Left hindlimb (tissue), 1 donor: ENCODE measurements at regions not wholly inside any gene's neighbourhood (a gene's known extent, or its start where the extent isn't known, plus 50 kb on each side); places are given as distances from the start of the nearest gene placed in this dataset.
"Not testable (repeated sequence)": the region's sequence is repeated elsewhere in the genome, so short reads cannot be mapped to it uniquely, and the experiment has no call there.

ENCODE experiments used
- DNase-seq: peaks from one replicate; pipeline ENCODE4 v3.0.0-alpha.2; 2018

DNA sequence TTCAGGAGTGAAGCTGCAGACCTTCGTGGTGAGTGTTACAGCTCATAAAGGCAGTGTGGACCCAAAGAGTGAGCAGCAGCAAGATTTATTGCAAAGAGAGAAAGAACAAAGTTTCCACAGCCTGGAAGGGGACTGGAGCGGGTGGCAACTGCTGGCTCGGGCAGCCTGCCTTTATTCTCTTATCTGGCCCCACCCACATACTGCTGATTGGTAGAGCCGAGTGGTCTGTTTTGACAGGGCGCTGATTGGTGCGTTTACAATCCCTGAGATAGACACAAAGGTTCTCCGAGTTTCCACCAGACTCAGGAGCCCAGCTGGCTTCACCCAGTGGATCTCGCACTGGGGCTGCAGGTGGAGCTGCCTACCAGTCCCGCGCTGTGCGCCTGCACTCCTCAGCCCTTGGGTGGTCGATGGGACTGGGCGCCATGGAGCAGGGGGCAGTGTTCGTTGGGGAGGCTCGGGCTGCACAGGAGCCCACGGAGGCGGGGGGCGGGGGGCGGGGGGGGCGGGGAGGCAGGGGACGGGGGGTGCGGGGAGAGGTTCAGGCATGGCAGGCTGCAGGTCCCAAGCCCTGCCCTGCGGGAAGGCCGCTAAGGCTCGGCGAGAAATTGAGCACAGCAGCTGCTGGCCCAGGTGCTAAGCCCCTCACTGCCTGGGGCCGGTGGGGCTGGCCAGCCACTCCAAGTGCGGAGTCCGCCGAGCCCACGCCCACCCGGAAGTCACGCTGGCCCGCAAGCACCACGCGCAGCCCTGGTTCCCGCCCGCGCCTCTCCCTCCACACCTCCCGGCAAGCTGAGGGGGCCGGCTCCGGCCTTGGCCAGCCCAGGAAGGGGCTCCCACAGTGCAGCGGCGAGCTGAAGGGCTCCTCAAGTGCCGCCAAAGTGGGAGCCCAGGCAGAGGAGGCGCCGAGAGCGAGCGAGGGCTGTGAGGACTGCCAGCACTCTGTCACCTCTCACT lies 59.9 kb upstream of the EN2 start:
- not testable (repeated sequence) for DNase-seq

DNA sequence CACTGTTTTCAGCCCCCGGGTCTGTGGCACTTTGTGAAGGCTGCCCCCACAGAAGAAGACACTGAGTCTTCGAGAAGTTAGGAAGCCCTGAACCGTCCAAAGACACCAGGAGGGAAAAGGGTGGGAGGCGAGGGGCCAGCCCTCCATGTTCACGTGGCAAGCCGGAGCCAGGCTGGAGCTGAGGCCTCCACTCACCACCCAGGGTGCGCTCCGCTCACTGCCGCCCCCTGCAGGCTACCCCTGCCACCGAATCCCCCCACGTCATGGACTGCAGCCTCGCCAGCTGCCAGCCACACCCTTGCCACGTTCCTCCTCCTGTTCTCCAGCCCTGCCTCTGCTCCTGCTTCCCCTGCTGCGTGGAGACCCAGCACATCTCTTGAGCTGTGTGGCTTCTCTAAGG lies 59.0 kb upstream of the EN2 start:
- no peak for DNase-seq

DNA sequence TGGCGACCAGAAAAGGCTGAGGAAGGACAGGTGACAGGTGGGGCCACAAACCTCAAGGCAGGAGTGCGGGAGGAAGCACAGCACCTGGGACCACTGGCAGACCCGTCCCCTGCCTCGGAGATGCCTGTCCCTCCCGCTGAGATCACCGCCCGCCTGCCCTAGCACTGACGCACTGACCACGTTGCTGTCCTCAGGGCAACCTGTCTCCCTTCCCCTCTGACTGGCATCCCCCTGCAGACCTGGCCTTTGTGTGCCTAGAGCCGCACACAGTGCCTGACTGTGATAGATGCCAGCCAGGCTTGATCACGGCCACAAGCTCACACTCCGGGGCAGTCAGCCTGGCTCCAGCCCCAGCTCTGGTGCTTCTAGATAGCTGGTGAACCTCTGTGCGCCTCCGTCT lies 58.4 kb upstream of the EN2 start:
- DNase-seq, result no peak

DNA sequence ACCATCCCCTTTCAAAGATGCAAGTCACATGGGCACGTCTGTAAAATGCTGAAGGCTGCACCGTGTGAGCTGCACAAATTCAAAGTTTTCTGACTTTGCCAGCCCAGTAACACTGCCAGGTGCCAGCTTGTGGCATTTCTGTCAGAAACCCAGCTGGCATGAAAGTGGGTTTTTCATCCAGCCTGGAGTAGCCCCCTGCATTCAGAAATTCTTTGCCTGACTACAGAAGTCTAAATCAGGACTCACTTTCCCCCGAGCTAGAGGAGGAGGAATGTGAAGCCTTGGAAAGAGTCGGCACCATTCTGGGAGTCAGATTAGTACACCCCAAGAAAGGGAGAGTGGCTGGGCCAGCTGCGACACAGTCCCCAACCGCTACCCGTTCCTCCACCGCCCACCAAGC lies 56.7 kb upstream of the EN2 start:
- no peak for DNase-seq

DNA sequence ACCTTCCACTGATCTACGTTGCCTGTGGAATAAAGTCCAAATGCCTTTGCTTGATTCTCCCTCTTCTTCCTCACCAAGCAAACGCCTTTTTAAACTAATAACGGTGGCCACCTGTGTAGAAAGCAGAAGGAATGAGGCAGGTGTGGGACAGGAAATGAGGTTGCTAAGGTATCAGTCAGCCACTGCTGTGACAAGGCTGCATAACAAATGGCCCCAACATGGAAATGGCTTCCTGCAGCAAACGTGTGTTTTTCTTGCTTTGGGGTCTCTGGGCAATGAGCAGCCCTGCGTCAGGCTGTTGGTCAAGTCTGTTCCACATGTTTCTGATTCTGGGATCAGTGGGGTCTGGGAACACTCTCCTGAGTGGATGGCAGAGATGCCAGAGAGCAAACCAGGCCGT lies 56.0 kb upstream of the EN2 start:
- no peak for DNase-seq

DNA sequence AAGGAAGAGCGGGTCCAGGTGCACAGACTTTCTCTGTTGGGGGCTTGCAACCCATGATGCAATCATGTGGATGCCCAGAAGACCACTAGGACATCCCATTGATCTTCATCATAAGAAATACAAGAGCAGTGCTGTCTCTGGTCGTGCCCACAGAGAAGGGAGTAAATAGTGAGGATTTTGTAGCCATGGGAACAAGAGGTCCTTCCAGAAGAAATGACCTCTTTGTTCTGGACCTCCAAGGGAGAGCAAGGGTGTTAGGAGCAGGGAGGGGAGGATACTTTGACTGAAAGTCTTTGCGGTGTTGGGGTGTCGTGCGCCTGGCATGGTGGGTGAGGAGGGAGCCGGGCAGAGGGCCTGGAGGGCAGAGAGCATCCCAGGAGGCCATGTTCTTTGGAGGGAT lies 55.0 kb upstream of the EN2 start:
- DNase-seq, result no peak

DNA sequence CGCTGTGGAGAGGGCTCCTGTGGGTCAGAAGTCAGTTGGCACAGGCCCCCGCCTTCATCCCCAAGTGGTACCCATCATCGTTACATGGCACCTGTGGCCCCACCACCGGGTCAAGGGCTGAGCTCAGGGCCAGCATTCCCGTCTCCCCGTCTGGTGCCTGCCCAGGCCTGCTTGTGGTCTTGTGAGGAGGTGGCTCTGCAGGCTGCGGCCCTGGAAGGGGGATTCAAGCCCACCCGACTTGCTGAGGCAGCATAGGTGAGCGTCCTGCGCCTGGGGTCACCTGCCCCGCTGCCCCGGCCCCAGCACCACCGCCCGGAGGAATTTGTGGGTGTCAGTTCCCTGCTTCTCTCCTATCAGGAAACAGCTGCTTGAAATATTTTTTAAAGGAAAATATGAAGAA lies 53.0 kb upstream of the EN2 start:
- no peak for DNase-seq

DNA sequence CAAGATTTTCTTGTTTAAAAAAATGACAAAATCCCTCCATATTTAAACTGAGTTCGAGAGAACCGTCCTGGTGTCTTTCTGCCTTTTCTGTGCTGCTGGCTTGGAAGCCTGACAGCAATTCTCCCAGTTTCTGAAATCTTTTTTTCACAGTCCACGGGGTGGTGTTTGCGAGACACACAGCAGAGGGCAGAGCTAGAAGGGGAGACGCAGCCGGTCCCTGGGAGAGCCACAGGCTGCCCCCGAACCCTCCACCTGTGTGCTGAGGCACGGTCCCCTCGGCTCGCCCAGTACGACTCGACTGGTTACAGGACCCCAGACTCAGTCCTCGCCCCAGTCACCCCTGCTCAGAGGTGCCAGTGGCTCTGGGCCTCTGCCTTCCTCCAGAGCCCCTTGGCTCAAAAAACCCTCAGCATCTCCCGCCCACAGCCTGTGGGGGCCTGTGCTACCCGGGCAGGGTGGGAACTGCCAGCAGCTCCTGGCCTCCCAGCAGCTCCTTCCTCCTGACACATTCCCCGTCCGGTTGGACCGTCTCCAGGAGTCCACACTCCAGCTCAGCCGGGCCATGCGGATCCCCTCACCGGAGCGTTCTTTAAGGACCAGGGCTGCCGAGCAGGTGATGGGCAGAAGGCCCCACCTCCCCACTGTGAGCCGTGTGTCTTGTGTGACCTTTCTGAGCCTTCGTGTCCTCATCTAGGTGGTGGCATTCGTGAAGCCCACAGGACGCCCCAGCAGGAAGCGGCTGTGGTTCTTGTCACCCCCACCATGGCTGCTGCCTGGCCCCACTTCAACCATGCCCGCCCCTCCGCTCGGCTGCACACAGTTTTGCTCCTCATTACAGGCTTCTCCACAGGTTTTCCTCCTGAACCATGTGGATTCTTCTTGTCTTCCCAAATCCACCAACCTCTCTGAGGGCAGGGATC lies 52.3 kb upstream of the EN2 start:
- no peak for DNase-seq

DNA sequence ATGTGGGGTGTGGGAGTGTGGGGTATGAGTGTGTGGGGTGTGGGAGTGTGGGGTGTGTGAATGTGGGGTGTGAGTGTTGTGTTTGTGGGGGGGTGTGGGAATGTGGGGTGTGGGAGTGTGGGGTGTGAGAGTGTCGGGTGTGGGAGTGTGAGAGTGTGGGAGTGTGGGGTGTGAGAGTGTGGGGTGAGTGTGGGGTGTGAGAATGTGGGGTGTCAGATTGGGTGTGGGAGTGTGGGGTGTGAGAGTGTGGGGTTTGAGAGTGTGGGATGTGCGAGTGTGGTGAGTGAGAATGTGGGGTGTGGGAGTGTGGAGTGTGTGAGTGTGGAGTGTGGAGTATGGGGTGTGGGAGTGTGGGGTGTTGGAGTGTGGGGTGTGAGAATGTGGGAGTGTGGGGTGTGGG lies 50.1 kb upstream of the EN2 start:
- no peak for DNase-seq
